Fibroblast of mammary gland (primary cell): ENCODE measurements at regions not wholly inside any gene's neighbourhood (a gene's known extent, or its start where the extent isn't known, plus 50 kb on each side); places are given as distances from the start of the nearest gene placed in this dataset.

Experiments
- DNase-seq: peaks from one replicate; pipeline ENCODE4 v3.0.0-alpha.2; 2010; ENCODE audit warnings: low read depth
- H3K4me3 ChIP-seq: 2 replicates; pipeline ENCODE4 v1.5.1; 2011; ENCODE audit warnings: low read depth, mild to moderate bottlenecking, low read length, moderate library complexity; ENCODE audit not compliant: control insufficient read depth
- CTCF ChIP-seq: conservative IDR thresholded peaks from 2 replicates; pipeline ENCODE4 v1.5.1; 2011; ENCODE audit warnings: low read depth, low read length, inconsistent platforms; ENCODE audit not compliant: control insufficient read depth, insufficient read depth

GRCh38 chr3:95462161-95462560 is 1352.2 kb upstream of the EPHA6 start:
- no peak overlapping the region for H3K4me3 ChIP-seq
- DNase-seq, result no peak
- no peak for TF ChIP-seq CTCF

- no peak for DNase-seq
- no peak overlapping the region for H3K4me3 ChIP-seq
- TF ChIP-seq CTCF, result no peak
Measured at GRCh38 chr3:95464346-95464745, 1350.0 kb upstream of the EPHA6 start.

GRCh38 chr3:95468331-95468730 is 1346.1 kb upstream of the EPHA6 start:
- no peak overlapping the region for H3K4me3 ChIP-seq
- TF ChIP-seq CTCF, result no peak
- no peak for DNase-seq

GRCh38 chr3:95474338-95474737 is 1340.1 kb upstream of the EPHA6 start:
- TF ChIP-seq CTCF, result no peak
- no peak overlapping the region for H3K4me3 ChIP-seq
- no peak for DNase-seq

GRCh38 chr3:95476534-95476933 is 1337.9 kb upstream of the EPHA6 start:
- TF ChIP-seq CTCF, result no peak
- no peak overlapping the region for H3K4me3 ChIP-seq

GRCh38 chr3:95506174-95506573 is 1308.2 kb upstream of the EPHA6 start:
- no peak for TF ChIP-seq CTCF
- DNase-seq, result no peak
- H3K4me3 ChIP-seq, result no peak overlapping the region

More at GRCh38 chr3:95476534-95476933, 1337.9 kb upstream of the EPHA6 start:
- no peak for DNase-seq

GRCh38 chr3:95508124-95508523 is 1306.3 kb upstream of the EPHA6 start:
- no peak for DNase-seq
- H3K4me3 ChIP-seq, result no peak overlapping the region
- no peak for TF ChIP-seq CTCF
